Kidney (tissue), 13 donors: ENCODE measurements at regions not wholly inside any gene's neighbourhood (a gene's known extent, or its start where the extent isn't known, plus 50 kb on each side); places are given as distances from the start of the nearest gene placed in this dataset.

Source experiments
- DNase-seq, 5 donors: peaks; one replicate each; pipeline ENCODE4 v3.0.0-alpha.2; 2013 to 2020
- FAIRE-seq: peaks from 2 replicates; lab custom pipeline; 2012; peaks lifted over from hg19 to GRCh38; lab: Jason Lieb, UNC
- H3K27ac ChIP-seq, 2 donors: one replicate each; pipeline ENCODE4 v1.7.0; 2013; ENCODE audit warnings: low read depth in 2 of 2, low read length in 2 of 2, inconsistent platforms in 1 of 2
- H3K27me3 ChIP-seq: one replicate; pipeline ENCODE4 v1.7.1; 2013; ENCODE audit warnings: low read length, inconsistent platforms; ENCODE audit not compliant: control insufficient read depth, insufficient read depth
- H3K36me3 ChIP-seq, 3 donors: one replicate each; pipeline versions ENCODE4 v1.7.0 to v1.7.1; 2013; ENCODE audit warnings: low read length in 3 of 3, control low read depth in 1 of 3, inconsistent platforms in 1 of 3; ENCODE audit not compliant: insufficient read depth in 3 of 3, control insufficient read depth in 2 of 3
- H3K4me1 ChIP-seq, 3 donors: one replicate each; pipeline versions ENCODE4 v1.7.0 to v1.7.1; 2013; ENCODE audit warnings: low read length in 3 of 3, inconsistent platforms in 1 of 3, low read depth in 1 of 3; ENCODE audit not compliant: control insufficient read depth in 2 of 3, insufficient read depth in 2 of 3
- H3K4me3 ChIP-seq, 3 donors: one replicate each; pipeline versions ENCODE4 v1.7.0 to v1.8.1; 2013; ENCODE audit warnings: low read length in 3 of 3, control low read depth in 1 of 3, inconsistent platforms in 1 of 3
- H3K9ac ChIP-seq, 3 donors: one replicate each; pipeline versions ENCODE4 v1.7.0 to v1.7.1; 2013; ENCODE audit warnings: low read length in 3 of 3, control low read depth in 1 of 3, inconsistent platforms in 1 of 3
- H3K9me3 ChIP-seq, 3 donors: one replicate each; pipeline versions ENCODE4 v1.7.0 to v1.7.1; 2013; ENCODE audit warnings: low read length in 3 of 3, control low read depth in 1 of 3, inconsistent platforms in 1 of 3; ENCODE audit not compliant: control insufficient read depth in 2 of 3, insufficient read depth in 1 of 3
- CTCF ChIP-seq: IDR thresholded peaks from 3 replicates; pipeline ENCODE4 v1.5.1; 2012; ENCODE audit warnings: mild to moderate bottlenecking, moderate library complexity, borderline replicate concordance; ENCODE audit not compliant: insufficient read depth; ENCODE audit errors: extremely low read depth
- intact Hi-C: fragments of 100-400 bp; cut with DNase I; formaldehyde crosslinking; loops from one replicate; pipeline ENCODE4 v1.11.1; 2022
- donor health status: control.
- donor health status: control.
- donor health status: control.
- donor health status: control.
- donor health status: control.
- donor health status: DM: yes; HTN: yes; CAD: no.
- donor health status: Normal renal cell carcinoma (clear cell type).

GRCh38 chr20:17100506-17100905, 126.3 kb upstream of the PCSK2 start:
- no peak for DNase-seq
- FAIRE-seq, result no peak
- Histone ChIP-seq H3K9me3 (no peaks in the 10 kb centered on the region), H3K27me3 (no peaks in the 10 kb centered on the region), H3K27ac (no peak overlapping the region), H3K4me1 (no peaks in the 10 kb centered on the region), H3K36me3 (no peaks in the 10 kb centered on the region), H3K4me3 (no peak overlapping the region), H3K9ac (no peak overlapping the region)
- TF ChIP-seq CTCF, result no peak
- intact Hi-C loops, result no loop called here

- H3K9me3 ChIP-seq, result peaks cover 0 to 3% (median 0%) of the 10 kb centered on the region in 3 donors
- no peak for DNase-seq
- TF ChIP-seq CTCF, result no peak
- H3K4me1 ChIP-seq, result no peaks in the 10 kb centered on the region
- no peak overlapping the region for H3K27ac ChIP-seq
- H3K27me3 ChIP-seq, result no peaks in the 10 kb centered on the region
- intact Hi-C loops, result no loop called here
- no peak overlapping the region for H3K4me3 ChIP-seq
- no peaks in the 10 kb centered on the region for H3K36me3 ChIP-seq
- no peak overlapping the region for H3K9ac ChIP-seq
- no peak for FAIRE-seq
Observed at GRCh38 chr20:17107127-17107526, 119.7 kb upstream of the PCSK2 start.

GRCh38 chr20:17108896-17109295, 117.9 kb upstream of the PCSK2 start:
- no peak for DNase-seq
- no peak for TF ChIP-seq CTCF
- no peaks in the 10 kb centered on the region for H3K4me1 ChIP-seq
- no peak overlapping the region for H3K4me3 ChIP-seq
- H3K36me3 ChIP-seq, result no peaks in the 10 kb centered on the region
- FAIRE-seq, result no peak
- intact Hi-C loops, result no loop called here
- no peaks in the 10 kb centered on the region for H3K27me3 ChIP-seq
- H3K27ac ChIP-seq, result no peak overlapping the region
- no peak overlapping the region for H3K9ac ChIP-seq
- peaks cover 0 to 3% (median 0%) of the 10 kb centered on the region in 3 donors for H3K9me3 ChIP-seq

- H3K27ac ChIP-seq, result no peak overlapping the region
- H3K36me3 ChIP-seq, result no peaks in the 10 kb centered on the region
- H3K9ac ChIP-seq, result no peak overlapping the region
- intact Hi-C loops, result no loop called here
- H3K27me3 ChIP-seq, result no peaks in the 10 kb centered on the region
- no peak overlapping the region for H3K4me3 ChIP-seq
- DNase-seq (no peak), FAIRE-seq (no peak)
- no peaks in the 10 kb centered on the region for H3K4me1 ChIP-seq
- H3K9me3 ChIP-seq, result peaks cover 0 to 3% (median 0%) of the 10 kb centered on the region in 3 donors
- no peak for TF ChIP-seq CTCF
Observed at GRCh38 chr20:17109307-17109706, 117.5 kb upstream of the PCSK2 start.
